Hepatocyte (in vitro differentiated cells): ENCODE measurements at regions not wholly inside any gene's neighbourhood (a gene's known extent, or its start where the extent isn't known, plus 50 kb on each side); places are given as distances from the start of the nearest gene placed in this dataset.

Experiments used
- CTCF ChIP-seq: fragments of 200-600 bp; sonication (generic); IDR thresholded peaks from 2 replicates; pipeline ENCODE4 v1.5.1; 2016; ENCODE audit warnings: antibody characterized with exemption, mild to moderate bottlenecking; ENCODE audit not compliant: poor library complexity
- EZH2 ChIP-seq: fragments of 200-600 bp; sonication (generic); IDR thresholded peaks from 2 replicates; pipeline ENCODE4 v1.6.1; 2016; ENCODE audit warnings: antibody characterized with exemption, mild to moderate bottlenecking, borderline replicate concordance
- EZH2phosphoT487 ChIP-seq: fragments of 200-600 bp; sonication (generic); IDR thresholded peaks from one replicate; pipeline ENCODE4 v1.6.1; 2018; ENCODE audit warnings: antibody characterized with exemption, mild to moderate bottlenecking, low read depth, moderate library complexity; ENCODE audit not compliant: unreplicated experiment, severe bottlenecking

GRCh38 chr2:33836628-33837027, 237.5 kb upstream of the FAM98A start:
- TF ChIP-seq EZH2 = no peak
- no peak for TF ChIP-seq CTCF
- TF ChIP-seq EZH2phosphoT487 = no peak
